NCI-H69 (cell line): ENCODE measurements at regions not wholly inside any gene's neighbourhood (a gene's known extent, or its start where the extent isn't known, plus 50 kb on each side); places are given as distances from the start of the nearest gene placed in this dataset.
A peak's percentile ranks its signal among the peaks of the same experiment; 100 is the strongest.
"Not testable (repeated sequence)": the region's sequence is repeated elsewhere in the genome, so short reads cannot be mapped to it uniquely, and the experiment has no call there.

Experiments
- DNase-seq: peaks from one replicate; lab custom pipeline; 2025; lab: John Stamatoyannopoulos, UW

DNA sequence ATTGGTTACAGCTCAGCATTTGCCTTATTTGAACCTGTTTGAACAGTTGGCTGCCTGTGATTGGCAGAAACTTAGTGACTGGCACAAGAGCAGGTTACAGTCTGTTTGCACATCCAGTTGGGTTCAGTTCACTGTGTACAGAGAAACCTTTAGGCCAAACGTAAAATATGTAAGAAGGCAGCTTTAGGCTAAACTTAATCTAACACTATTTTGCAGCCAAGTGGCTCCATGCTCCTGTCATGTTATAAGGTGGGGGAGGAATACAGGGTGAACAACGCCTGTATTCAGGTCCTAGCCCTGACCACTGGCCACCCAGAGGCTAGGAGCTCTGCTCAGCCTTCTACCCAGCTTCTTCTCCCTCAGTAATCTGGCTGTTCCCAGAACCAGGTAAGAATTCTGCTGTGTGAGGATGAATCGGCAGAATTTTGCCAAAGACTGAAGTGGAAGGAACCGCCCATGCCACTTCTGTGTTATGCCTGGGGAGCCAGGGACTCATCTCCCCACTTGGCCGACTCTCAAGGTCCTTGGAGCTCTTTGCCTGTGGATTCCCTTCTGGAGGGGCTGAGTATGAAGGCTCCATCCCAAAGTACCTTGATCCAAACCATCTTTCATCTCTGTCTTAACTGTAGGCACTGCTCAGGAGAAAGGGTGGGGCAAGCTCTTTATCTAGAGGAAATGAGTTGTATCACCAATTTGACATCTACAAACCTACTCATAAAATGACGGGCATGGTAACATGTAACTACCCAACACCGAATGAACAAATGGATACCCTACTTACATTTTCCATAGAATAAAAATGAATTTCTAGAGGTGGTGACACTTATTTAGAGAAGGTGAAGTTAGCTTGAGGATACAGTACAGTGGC is 164.4 kb upstream of the NAMPT start:
- DNase-seq, result no peak

DNA sequence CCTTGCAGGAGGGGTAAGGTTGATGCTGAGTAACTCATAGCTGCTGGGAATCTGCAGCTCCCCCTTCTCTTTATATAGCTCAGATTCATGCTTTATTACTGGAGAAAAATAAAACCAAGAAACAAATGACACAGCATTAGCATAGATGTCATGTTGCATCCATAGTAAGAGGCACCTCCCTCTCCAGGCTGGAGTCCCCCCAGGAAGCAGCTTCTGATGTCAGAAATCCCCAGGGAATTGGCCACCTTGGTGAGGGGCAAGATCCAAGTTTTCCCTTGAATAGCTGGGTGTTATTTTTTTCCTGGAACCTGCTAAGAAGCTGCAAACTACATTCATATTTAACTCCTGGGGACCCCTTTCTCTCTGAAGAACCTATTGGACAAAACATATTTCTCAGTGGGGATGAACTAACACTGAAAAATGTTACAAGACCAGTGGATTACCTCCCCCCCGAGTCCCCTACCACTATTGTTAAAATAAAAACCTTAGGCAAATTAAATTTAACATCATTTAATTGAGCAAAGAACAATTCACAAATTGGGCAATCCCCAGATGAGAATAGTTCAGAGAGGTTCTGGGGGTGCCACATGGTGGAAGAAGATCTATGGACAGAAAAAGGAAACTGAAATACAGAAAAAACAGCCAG is 163.7 kb upstream of the NAMPT start:
- no peak for DNase-seq

DNA sequence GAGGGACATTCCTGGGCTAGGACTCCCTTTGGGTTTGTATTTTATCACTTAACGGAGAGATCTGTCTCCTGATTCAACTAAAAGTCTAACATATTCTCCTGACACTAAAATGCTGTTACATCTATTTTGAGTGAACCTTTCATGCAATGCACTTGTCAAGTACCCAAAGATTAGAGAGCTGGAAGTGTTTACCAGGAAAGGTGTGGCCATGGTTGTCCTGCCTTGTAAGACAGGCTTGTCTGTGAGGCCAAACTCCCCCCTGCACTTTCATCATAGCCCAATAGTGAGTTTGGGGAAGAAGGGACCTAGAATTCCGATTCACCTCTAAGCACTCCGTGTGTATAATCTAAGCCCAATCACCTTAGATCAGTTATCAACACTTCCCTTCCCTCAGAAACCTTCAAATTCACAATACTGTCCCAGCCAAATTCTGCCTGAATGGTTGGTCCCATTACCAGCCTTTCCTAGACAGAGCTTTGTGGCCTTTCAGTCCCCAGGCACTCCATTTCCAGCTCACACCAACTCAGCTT is 162.6 kb upstream of the NAMPT start:
- DNase-seq, result no peak

DNA sequence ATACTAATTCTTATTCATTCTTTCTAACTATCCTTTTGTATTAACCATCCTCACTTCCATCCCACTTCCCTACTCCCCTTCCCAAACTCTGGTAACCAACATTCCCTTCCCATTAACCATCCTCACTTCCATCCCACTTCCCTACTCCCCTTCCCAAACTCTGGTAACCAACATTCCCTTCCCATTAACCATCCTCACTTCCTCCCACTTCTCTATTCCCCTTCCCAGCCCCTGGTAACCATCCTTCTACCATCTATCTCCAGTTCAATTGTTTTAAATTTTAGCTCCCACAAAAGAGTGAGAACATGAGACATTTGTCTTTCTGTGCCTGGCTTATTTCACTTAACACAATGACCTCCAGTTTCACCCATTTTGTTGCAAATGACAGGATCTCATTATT is 160.6 kb upstream of the NAMPT start:
- not testable (repeated sequence) for DNase-seq

DNA sequence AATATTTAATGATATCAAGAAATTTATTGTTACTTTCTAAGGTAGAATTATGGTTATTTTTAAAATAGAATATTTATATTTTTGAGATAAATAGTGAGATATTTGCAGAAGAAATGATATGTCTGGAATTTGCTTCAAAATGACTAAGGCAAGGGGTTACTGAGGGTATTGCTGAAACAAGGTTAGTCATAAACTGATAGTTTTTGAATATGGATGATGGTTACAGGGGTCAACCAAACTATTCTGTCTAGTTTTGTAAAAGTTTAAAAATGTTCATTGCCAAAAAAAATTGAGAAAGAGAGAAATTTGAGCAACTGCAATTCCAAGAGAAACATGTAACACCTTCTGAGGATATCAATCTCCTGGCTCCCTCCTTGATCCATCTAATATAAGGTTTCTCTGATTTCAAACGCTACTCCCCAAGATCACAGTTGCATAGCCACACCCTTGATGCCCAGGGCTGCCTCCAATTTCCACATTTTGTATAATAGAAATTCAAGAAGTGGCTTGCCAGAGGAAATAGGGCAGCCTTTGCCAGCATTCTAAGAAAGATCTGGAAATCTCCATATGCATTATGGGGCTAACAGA is 159.4 kb upstream of the NAMPT start:
- no peak for DNase-seq

GRCh38 chr7:106443156-106443555 is 158.4 kb upstream of the NAMPT start:
- DNase-seq, result no peak

DNA sequence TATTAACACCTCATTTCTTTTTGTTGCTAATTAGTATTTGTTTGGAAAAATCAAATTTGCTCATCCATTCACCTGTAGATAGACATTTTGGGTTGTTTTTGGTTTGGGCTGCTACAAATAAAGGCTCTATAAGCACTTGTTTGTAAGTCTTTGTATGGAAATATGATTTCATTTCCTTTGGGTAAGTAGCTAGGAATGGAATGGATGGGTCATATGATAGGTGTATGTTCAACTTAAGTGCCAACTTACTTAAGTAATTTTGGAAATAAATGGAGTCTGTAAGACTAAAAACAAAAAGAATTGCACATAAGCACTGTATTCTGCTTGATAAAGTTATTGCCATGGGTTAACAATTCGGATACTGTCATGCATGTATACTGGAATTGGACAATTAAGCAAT is 157.7 kb upstream of the NAMPT start:
- DNase-seq, result no peak

- DNase-seq, result not testable (repeated sequence)
These were observed 156.6 kb upstream of the NAMPT start for GRCh38 chr7:106441343-106441742.

GRCh38 chr7:106436933-106437332 is 152.2 kb upstream of the NAMPT start:
- DNase-seq, result not testable (repeated sequence)

DNA sequence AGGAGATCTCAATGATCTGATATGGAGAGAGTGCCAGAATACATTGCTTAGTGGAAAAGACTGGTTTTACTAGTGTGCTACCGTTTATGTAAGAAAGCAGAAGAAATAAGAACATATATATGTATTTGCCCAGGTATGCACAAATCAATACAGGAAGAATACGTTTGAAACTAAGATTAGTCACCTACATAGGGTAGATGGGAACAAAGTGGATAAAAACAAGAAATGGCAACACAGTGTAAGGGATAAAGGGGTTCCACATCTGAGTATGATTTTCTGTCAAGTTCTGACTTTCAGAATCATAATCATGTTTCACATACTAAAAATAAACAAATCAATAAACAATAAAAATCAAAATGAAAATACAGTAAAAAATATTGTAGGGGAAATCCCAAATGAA is 148.6 kb upstream of the NAMPT start:
- DNase-seq, result no peak

GRCh38 chr7:106430535-106431455 is 146.0 kb upstream of the NAMPT start:
- no peak for DNase-seq

GRCh38 chr7:106430103-106430502 is 145.3 kb upstream of the NAMPT start:
- no peak for DNase-seq

- DNase-seq, result no peak
These were observed 142.0 kb upstream of the NAMPT start for GRCh38 chr7:106426803-106427202.

DNA sequence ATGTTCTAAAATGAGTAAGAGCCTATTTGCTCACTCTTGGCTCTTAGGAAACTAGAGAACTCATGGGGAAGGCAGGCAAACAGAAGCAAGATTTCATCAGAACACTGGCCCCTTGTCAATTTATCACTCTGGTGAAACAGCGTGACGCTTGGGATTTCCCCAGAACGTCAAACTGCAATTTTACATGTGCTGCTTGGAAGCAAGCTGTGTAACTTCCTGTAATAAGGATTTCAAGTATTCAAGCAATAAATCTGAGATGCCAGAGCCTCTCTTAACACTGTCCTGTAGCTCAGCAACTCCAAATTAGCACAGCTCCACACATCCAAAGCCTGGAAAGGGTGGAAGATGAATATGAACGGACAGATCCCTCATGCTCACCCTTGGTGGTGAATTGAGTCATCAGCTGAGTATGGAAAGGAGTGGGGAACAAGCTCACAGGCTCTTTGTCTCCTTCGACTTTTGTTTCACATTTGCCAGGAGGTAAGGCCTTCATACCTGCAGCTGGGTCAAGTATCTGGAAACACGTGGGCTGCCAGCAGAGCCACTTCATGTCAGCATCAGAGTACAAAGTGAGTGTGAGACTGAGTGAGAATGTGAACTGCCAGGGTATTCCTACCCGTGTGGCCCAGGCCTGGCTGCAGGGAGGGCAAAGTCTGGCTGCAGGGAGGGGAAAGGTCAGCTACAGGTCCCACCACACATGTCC is 140.4 kb upstream of the NAMPT start:
- peak; percentile 48 for DNase-seq

DNA sequence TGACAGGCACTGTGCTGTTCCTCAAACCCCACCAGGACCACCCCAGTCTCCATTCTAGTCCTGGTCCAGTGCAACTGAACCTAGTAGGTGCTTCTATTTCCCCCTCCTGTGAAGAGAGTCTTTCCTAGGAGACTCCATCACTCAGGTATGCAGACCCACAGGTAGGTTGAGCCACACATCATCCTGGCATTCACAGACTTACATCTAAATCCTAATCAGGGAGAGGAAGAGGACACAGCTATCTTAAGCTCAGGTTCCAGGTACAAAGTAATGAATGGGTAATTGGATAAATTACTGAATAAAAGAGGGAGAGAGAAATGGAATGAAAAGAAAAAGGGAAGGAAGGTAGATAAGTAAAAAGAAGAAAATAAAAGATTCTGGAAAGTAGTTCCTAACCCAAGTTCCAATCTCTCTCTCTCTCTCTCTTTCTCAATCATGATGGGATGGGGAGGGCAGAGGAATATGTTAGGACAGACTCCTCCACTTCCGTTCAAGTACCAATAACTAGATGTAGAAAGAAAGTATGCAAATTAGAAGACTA is 139.8 kb upstream of the NAMPT start:
- DNase-seq, result no peak

DNA sequence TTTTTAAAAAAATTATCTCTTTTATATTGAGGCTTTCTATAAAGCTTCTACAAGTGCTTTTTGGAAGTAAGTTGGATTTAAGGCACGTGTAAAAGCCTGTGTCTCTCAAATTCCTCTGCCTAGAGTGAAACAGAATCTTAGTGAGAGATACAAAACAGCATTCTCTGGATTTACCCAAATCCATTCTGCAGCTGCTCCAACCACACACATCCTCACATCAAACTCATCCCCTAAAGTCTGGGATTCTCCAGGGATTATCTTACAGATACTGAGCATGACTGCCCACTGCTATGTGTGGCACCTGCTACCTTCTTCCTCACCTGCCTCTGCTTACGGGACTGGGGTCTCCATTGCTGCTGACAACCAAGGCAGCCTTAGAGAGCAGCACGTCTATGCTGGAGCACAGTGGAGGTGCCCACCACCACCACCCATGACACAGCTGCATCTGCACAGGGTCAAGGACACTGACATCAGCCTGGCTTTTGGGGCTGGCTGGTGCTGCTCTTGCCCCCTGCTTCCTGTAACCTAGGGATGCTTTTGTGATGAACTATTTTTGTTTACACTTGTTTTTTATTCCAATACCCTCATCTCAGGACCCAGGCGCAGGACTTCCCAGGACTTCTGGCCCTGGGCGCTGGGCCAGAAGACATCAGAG is 139.2 kb upstream of the NAMPT start:
- no peak for DNase-seq

- no peak for DNase-seq
These were observed 138.3 kb upstream of the NAMPT start for GRCh38 chr7:106423111-106423510.

- peak; percentile 30 for DNase-seq
These were observed 136.5 kb upstream of the NAMPT start for GRCh38 chr7:106421181-106421762.

- no peak for DNase-seq
These were observed 136.0 kb upstream of the NAMPT start for GRCh38 chr7:106420736-106421135.

- no peak for DNase-seq
These were observed 135.4 kb upstream of the NAMPT start for GRCh38 chr7:106420210-106420609.
